ENCODE measurements at regions not wholly inside any gene's neighbourhood (a gene's known extent, or its start where the extent isn't known, plus 50 kb on each side); places are given as distances from the start of the nearest gene placed in this dataset.
A peak's percentile ranks its signal among the peaks of the same experiment; 100 is the strongest.

GRCh38 chr14:86882818-86883217 lies 1110.2 kb downstream of the GALC start:
- H3K4me3 ChIP-seq = no peak overlapping the region
- DNase-seq = no peak
- no peaks in the 10 kb centered on the region for H3K36me3 ChIP-seq
- no peaks in the 10 kb centered on the region for H3K9me3 ChIP-seq
- no peaks in the 10 kb centered on the region for H3K27me3 ChIP-seq

GRCh38 chr14:86865934-86866333 lies 1127.0 kb downstream of the GALC start:
- no peaks in the 10 kb centered on the region for H3K27me3 ChIP-seq
- DNase-seq = no peak
- no peaks in the 10 kb centered on the region for H3K36me3 ChIP-seq
- no peak overlapping the region for H3K4me3 ChIP-seq
- H3K9me3 ChIP-seq = no peaks in the 10 kb centered on the region

- Histone ChIP-seq H3K9me3 (no peaks in the 10 kb centered on the region), H3K36me3 (no peaks in the 10 kb centered on the region), H3K4me3 (no peak overlapping the region), H3K27me3 (no peaks in the 10 kb centered on the region)
- no peak for DNase-seq
Measured at GRCh38 chr14:86858591-86858990, 1134.4 kb downstream of the GALC start.

DNA sequence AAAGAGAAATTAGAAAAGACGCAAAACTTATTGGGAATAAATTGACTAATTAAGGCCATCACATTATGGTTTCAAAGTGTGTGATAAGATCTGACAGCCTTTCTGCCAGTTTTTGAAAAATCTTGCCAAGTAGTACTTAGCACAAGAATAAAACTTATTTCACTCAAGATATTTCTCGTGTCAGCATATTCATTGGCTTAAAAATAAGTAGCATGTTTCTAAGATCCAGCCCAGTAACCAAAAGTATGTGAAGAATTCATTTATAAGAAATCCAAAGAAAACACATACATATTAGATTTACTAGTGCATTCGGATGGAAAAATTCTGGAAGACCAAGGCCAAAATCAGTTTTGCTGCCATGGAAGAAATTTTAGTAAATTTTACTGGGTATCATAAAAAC lies 1135.0 kb downstream of the GALC start:
- H3K9me3 ChIP-seq = no peaks in the 10 kb centered on the region
- no peaks in the 10 kb centered on the region for H3K36me3 ChIP-seq
- H3K27me3 ChIP-seq = no peaks in the 10 kb centered on the region
- H3K4me3 ChIP-seq = no peak overlapping the region
- no peak for DNase-seq

GRCh38 chr14:86852530-86852929 lies 1140.5 kb downstream of the GALC start:
- Histone ChIP-seq H3K9me3 (no peaks in the 10 kb centered on the region), H3K27me3 (no peaks in the 10 kb centered on the region), H3K4me3 (no peak overlapping the region), H3K36me3 (no peaks in the 10 kb centered on the region)
- DNase-seq = no peak

GRCh38 chr14:86847140-86847539 lies 1145.8 kb downstream of the GALC start:
- Histone ChIP-seq H3K4me3 (no peak overlapping the region), H3K36me3 (no peaks in the 10 kb centered on the region), H3K9me3 (no peaks in the 10 kb centered on the region), H3K27me3 (no peaks in the 10 kb centered on the region)
- DNase-seq = no peak

DNA sequence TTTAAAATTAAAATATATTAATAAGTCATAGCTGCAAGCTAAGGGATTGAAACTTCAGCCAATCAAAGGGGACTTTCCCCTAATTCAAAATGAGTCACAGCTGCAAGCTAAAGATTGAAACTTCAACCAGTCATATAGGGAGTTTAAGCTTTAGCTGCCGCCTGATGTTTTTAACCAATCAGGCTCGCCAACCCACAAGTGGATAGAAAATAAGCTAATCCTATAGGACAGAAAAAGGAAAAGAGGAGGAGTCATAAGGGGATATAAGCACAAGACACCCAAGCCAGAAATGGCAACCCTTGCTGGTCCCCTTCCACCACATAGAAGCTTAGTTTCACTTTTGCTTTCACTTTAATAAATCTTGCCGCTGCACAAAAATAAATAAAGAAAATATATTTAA lies 1154.6 kb downstream of the GALC start:
- H3K9me3 ChIP-seq = no peaks in the 10 kb centered on the region
- H3K4me3 ChIP-seq = no peak overlapping the region
- DNase-seq = peak; percentile 2
- H3K27me3 ChIP-seq = no peaks in the 10 kb centered on the region
- no peaks in the 10 kb centered on the region for H3K36me3 ChIP-seq

DNA sequence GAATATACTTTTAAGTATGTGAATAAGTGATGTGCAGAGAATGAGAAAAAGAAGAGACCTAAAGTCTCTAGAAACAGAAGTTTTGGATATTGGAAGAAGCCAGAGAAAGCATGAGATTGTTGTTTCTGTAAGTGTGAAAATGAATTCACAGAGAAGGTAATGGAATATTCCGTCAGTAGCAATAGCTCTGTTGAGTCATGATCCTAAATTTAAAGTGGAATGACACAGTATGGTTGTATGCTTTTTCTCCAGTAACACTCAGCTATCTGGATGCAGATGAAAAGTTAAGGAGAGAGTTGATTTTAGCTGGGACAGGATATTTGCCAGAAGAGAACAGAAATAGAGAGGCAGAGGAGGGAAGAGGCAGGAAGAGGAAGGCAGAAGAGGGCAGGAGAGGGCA lies 1166.3 kb downstream of the GALC start:
- H3K27me3 ChIP-seq = no peaks in the 10 kb centered on the region
- H3K9me3 ChIP-seq = no peaks in the 10 kb centered on the region
- DNase-seq = no peak
- H3K4me3 ChIP-seq = no peak overlapping the region
- no peaks in the 10 kb centered on the region for H3K36me3 ChIP-seq

- DNase-seq = no peak
- no peaks in the 10 kb centered on the region for H3K9me3 ChIP-seq
- H3K27me3 ChIP-seq = no peaks in the 10 kb centered on the region
- H3K36me3 ChIP-seq = no peaks in the 10 kb centered on the region
- H3K4me3 ChIP-seq = no peak overlapping the region
Measured at GRCh38 chr14:86824167-86824566, 1168.8 kb downstream of the GALC start.

- H3K36me3 ChIP-seq = no peaks in the 10 kb centered on the region
- H3K27me3 ChIP-seq = no peaks in the 10 kb centered on the region
- no peaks in the 10 kb centered on the region for H3K9me3 ChIP-seq
- no peak for DNase-seq
- H3K4me3 ChIP-seq = no peak overlapping the region
Measured at GRCh38 chr14:86823581-86823980, 1169.4 kb downstream of the GALC start.

DNA sequence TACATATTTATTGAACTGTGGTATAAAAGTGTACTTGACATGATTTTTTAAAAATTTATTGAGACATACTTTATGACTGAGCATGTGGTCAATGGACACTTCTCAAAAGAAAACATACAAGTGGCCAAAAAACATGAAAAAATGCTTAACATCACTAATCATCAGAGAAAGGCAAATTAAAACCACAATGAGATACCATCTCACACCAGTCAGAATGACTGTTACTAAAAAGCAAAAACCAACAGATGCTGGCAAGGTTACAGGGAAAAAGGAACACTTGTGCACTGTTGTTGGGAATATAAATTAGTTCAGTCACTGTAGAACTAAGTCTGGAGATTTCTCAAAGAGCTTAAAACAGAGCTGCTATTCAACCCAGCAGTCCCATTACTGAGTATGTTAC lies 1177.6 kb downstream of the GALC start:
- Histone ChIP-seq H3K36me3 (no peaks in the 10 kb centered on the region), H3K4me3 (no peak overlapping the region), H3K27me3 (no peaks in the 10 kb centered on the region), H3K9me3 (no peaks in the 10 kb centered on the region)
- DNase-seq = no peak

DNA sequence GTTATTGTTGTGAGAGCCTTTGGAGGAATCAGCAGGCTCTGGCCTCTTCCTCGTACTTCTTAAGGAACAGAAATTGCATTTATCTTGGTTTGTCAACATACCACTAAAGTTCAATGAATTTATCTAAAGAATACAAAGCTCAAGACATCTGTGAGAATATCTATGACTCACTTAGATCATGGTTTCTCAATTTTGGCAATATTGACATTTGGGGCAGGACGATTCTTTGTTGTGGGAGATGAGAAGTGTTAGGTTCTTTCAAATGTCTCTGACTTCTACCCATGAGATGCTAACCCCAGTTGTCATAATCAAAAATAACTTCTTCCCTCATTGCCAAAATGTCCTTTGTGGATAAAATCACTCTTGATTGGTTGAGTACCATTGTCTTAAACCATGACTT lies 1190.3 kb downstream of the GALC start:
- no peak for DNase-seq
- no peaks in the 10 kb centered on the region for H3K36me3 ChIP-seq
- no peaks in the 10 kb centered on the region for H3K27me3 ChIP-seq
- H3K9me3 ChIP-seq = no peaks in the 10 kb centered on the region
- no peak overlapping the region for H3K4me3 ChIP-seq

- DNase-seq = peak; percentile 4
- Histone ChIP-seq H3K9me3 (no peaks in the 10 kb centered on the region), H3K36me3 (no peaks in the 10 kb centered on the region), H3K27me3 (no peaks in the 10 kb centered on the region), H3K4me3 (no peak overlapping the region)
Measured at GRCh38 chr14:86799244-86799647, 1193.7 kb downstream of the GALC start.

DNA sequence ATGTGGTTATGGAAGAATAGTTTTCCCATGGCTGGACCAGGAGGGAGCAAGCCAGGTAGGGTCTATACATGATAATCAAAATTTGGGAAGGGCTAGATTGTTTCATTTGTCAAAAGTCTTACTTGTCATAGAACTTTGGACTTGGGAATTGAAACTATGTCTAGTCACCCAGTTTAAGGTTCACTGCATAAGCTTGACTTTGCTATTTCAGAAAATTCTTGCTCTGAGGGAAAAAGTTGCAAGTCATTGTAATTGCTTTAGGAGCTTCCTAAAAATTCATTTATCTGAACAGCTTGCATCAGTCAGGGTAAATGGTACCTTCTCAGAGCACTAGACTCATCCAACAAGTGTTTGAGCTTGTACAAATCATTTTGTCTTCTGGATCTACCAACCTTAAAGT lies 1194.7 kb downstream of the GALC start:
- no peak for DNase-seq
- H3K27me3 ChIP-seq = no peaks in the 10 kb centered on the region
- H3K9me3 ChIP-seq = no peaks in the 10 kb centered on the region
- H3K36me3 ChIP-seq = no peaks in the 10 kb centered on the region
- H3K4me3 ChIP-seq = no peak overlapping the region

DNA sequence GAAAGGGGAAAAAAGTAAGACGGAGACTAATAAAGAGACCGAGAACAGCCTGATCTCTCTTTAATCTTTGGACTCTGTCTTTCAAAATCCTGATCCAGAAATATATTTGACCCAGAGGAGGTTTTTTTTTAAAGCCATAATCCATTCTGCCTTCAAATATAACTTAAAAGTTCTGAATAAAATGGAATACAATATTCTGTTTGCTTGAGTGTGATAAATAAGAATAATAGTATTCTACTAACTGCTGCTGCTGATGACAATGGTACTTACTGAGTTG lies 1196.0 kb downstream of the GALC start:
- H3K9me3 ChIP-seq = no peaks in the 10 kb centered on the region
- no peaks in the 10 kb centered on the region for H3K27me3 ChIP-seq
- H3K4me3 ChIP-seq = no peak overlapping the region

GRCh38 chr14:86796221-86797074 lies 1196.5 kb downstream of the GALC start:
- Histone ChIP-seq H3K27me3 (no peaks in the 10 kb centered on the region), H3K36me3 (no peaks in the 10 kb centered on the region), H3K4me3 (no peak overlapping the region), H3K9me3 (no peaks in the 10 kb centered on the region)
- DNase-seq = no peak

More for the DNA sequence above, 1196.0 kb downstream of the GALC start:
- DNase-seq = no peak
- no peaks in the 10 kb centered on the region for H3K36me3 ChIP-seq

GRCh38 chr14:86794689-86795088 lies 1198.3 kb downstream of the GALC start:
- Histone ChIP-seq H3K36me3 (no peaks in the 10 kb centered on the region), H3K4me3 (no peak overlapping the region), H3K27me3 (no peaks in the 10 kb centered on the region), H3K9me3 (no peaks in the 10 kb centered on the region)
- no peak for DNase-seq

DNA sequence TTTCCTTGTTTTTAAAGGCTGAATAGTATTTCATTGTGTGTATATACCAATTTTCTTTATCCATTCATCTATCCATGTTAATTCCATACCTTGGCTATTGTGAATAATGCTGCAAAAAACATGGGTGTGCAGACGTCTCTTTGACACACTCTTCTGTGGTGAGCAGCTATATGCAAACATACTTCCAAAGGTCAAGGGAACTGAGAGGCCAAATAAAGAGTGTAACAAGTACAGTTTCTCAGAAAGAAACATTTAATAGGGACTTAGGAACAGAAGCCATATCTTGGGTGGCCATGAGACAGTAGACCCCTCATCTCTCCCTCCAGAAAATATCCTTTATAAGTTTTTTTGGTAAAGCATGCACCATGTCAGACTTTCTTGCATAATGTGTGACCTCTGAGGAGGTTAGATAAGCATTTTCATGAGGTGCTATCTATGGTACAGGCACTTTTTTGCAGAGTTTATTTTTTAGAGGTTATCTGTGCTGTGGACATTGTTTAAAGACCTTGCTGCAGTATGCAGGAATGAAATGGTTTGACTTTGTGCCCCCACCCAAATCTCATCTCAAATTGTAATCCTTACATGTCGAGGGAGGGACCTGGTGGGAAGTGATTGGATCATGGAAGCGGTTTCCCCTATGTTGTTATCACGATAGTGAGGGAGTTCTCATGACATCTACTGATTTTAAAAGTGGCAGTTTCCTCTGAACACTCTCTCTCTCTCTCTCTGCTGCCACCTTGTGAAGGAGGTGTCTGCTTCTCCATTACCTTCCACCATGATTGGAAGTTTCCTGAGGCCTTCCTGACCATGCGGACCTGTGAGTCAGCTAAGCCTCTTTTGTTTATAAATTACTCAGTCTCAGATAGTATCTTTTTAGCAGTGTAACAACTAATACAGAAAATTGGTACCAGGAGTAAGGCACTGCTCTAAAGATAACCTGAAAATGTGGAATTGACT lies 1202.3 kb downstream of the GALC start:
- no peaks in the 10 kb centered on the region for H3K27me3 ChIP-seq
- H3K36me3 ChIP-seq = no peaks in the 10 kb centered on the region
- DNase-seq = no peak
- H3K9me3 ChIP-seq = no peaks in the 10 kb centered on the region
- H3K4me3 ChIP-seq = no peak overlapping the region
